PC-9 (cell line): ENCODE measurements at regions not wholly inside any gene's neighbourhood (a gene's known extent, or its start where the extent isn't known, plus 50 kb on each side); places are given as distances from the start of the nearest gene placed in this dataset.

Source experiments
- CTCF ChIP-seq: fragments of 200-600 bp; sonication (generic); conservative IDR thresholded peaks from 2 replicates; pipeline ENCODE4 v1.6.1; 2017; ENCODE audit warnings: mixed run types, antibody characterized with exemption, mild to moderate bottlenecking, moderate library complexity
- EZH2 ChIP-seq: fragments of 200-600 bp; sonication (generic); IDR thresholded peaks from 2 replicates; pipeline ENCODE4 v1.8.0; 2017; ENCODE audit warnings: antibody characterized with exemption, low read depth

DNA sequence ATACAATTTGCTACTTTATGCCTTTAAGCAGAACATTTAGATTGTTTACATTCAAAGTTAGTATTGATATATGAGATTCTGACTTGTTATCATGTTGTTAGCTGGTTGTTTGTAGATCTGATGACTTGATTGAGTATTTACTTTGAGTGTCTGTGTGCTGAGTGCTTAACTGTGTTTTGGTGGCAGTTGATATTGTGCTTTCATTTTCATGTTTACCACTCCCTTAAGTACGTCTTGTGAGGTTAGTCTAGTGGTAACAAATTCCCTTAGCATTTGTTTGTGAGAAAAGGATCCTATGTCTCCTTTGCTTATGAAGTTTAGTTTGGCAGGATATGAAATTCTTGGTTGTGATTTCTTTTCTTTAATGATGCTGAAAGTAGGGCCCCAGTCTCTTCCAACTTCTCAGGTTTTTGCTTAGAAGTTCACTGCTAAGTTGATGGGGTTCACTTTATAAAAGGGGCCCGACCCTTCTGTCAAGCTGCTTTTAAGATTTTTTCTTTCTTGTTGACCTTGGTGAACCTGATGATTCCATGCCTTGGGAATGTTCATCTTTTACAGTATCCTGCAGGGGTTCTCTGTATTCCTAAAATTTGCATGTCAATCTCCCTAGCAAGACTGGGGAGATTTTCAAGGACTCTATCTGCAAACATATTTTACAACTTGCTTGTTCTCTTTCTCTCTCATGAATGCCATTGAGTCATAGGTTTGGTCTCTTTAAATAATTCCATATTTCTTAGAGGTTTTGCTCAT, 1095.4 kb upstream of the PCDH20 start:
- TF ChIP-seq CTCF (no peak), EZH2 (no peak)
